ENCODE measurements at regions not wholly inside any gene's neighbourhood (a gene's known extent, or its start where the extent isn't known, plus 50 kb on each side); places are given as distances from the start of the nearest gene placed in this dataset.

DNA sequence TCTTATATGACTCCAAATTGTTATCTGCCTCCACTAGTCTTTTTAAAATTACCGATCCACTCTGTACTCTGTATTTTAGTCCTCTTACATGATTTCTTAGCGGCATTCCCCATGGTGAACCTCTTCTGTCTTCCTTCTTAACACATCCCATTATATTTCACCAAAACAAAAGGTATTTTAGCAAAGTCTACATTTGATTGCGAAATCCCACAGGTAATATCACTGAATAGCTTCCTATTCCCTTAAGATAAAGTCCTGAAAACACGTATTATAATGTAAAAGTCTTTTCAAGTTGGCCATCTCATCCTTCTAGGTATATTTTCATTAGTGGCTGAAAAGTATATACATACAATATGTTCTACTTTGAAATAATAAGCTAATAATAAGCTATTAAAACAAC is 2016.0 kb upstream of the IGFBP7 start:
- TF ChIP-seq, protein P1, sequence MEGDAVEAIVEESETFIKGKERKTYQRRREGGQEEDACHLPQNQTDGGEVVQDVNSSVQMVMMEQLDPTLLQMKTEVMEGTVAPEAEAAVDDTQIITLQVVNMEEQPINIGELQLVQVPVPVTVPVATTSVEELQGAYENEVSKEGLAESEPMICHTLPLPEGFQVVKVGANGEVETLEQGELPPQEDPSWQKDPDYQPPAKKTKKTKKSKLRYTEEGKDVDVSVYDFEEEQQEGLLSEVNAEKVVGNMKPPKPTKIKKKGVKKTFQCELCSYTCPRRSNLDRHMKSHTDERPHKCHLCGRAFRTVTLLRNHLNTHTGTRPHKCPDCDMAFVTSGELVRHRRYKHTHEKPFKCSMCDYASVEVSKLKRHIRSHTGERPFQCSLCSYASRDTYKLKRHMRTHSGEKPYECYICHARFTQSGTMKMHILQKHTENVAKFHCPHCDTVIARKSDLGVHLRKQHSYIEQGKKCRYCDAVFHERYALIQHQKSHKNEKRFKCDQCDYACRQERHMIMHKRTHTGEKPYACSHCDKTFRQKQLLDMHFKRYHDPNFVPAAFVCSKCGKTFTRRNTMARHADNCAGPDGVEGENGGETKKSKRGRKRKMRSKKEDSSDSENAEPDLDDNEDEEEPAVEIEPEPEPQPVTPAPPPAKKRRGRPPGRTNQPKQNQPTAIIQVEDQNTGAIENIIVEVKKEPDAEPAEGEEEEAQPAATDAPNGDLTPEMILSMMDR (conservative IDR thresholded peaks at IDR 0.05; ENCODE audit: low read depth, low read length) = no peak
- no peak for TF ChIP-seq EZH2phosphoT487 (IDR thresholded peaks at IDR 0.05; ENCODE audit: borderline replicate concordance, low read length)
- no peak for TF ChIP-seq EZH2 (IDR thresholded peaks at IDR 0.05; ENCODE audit: low read length, unreplicated experiment)

Measured in PC-3 (cell line).